ENCODE measurements at regions not wholly inside any gene's neighbourhood (a gene's known extent, or its start where the extent isn't known, plus 50 kb on each side); places are given as distances from the start of the nearest gene placed in this dataset.
A peak's percentile ranks its signal among the peaks of the same experiment; 100 is the strongest.

DNA sequence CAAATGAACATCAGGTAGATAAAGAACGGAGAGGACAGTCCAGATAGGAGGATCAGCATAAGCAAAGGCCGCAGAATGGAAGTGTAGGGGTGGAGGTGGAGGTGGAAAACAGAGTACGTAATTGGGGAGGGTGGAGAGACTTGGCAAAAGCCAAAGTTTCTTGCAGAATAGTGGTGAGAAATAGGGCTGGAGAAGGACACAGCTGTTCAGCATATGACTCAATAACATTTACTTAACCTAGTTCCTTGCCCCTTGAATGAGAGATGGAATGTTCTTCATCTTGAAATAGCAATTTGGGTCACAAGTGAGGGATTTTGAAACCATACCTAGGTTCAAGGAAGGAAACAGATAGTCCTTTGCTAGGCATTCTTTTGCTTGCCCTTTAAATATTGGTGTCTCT is 235.9 kb upstream of the ARHGAP20 start:
- ATAC-seq (replicated peaks), result no peak
- H3K27ac Mint-ChIP-seq, result no peak overlapping the region
- peaks cover 4% of the 10 kb centered on the region for H3K9me3 Mint-ChIP-seq
- H3K27me3 Mint-ChIP-seq, result peaks cover 5% of the 10 kb centered on the region
- no peaks in the 10 kb centered on the region for H3K36me3 Mint-ChIP-seq (ENCODE audit: low read depth)
- no peak overlapping the region for H3K4me3 Mint-ChIP-seq
- H3K4me1 Mint-ChIP-seq, result no peaks in the 10 kb centered on the region

DNA sequence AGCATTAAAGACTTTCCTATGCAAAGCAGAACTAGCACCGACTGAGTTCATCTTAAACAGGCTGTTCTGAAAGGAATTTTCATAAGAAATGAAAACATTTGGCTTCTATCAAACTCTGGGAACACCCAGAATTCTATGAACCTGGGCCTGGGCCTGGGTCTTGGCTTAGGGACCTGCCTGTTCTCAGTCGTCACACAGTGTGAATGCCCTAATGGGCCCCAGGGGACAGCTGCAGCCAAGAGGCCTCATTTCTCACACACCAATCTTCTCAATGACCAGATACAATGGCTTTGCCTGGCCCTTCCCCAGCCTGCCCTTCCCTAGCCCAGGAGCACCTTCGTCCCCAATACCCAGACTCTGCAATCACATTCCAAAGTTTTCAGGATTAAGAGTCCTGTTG is 234.9 kb upstream of the ARHGAP20 start:
- no peak overlapping the region for H3K4me3 Mint-ChIP-seq
- peaks cover 10% of the 10 kb centered on the region for H3K27me3 Mint-ChIP-seq
- H3K4me1 Mint-ChIP-seq, result no peaks in the 10 kb centered on the region
- no peak for ATAC-seq (replicated peaks)
- H3K27ac Mint-ChIP-seq, result no peak overlapping the region
- peaks cover 4% of the 10 kb centered on the region for H3K9me3 Mint-ChIP-seq
- H3K36me3 Mint-ChIP-seq (ENCODE audit: low read depth), result no peaks in the 10 kb centered on the region

DNA sequence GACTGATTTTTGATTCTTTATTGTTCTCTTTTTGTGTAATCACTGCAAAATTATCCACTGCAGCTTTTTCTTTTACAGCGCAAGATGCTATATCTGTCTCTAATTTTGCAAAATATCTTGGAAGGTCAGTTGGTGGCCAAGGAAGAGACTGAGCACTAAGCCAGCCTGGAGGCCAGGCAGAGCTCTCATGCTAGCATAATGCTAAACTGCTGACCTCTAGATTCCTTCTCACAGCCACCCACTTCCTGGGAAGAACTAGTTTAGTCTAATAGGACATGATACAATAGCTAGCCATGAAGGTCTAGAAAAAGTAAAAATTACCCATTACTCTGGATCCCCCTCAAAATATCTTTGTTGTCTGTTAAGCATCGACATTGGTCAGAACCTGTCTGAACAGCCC is 227.2 kb upstream of the ARHGAP20 start:
- H3K9me3 Mint-ChIP-seq, result no peaks in the 10 kb centered on the region
- no peaks in the 10 kb centered on the region for H3K4me1 Mint-ChIP-seq
- H3K36me3 Mint-ChIP-seq (ENCODE audit: low read depth), result no peaks in the 10 kb centered on the region
- H3K4me3 Mint-ChIP-seq, result no peak overlapping the region
- H3K27ac Mint-ChIP-seq, result no peak overlapping the region
- H3K27me3 Mint-ChIP-seq, result peaks cover 11% of the 10 kb centered on the region
- ATAC-seq (replicated peaks), result no peak

DNA sequence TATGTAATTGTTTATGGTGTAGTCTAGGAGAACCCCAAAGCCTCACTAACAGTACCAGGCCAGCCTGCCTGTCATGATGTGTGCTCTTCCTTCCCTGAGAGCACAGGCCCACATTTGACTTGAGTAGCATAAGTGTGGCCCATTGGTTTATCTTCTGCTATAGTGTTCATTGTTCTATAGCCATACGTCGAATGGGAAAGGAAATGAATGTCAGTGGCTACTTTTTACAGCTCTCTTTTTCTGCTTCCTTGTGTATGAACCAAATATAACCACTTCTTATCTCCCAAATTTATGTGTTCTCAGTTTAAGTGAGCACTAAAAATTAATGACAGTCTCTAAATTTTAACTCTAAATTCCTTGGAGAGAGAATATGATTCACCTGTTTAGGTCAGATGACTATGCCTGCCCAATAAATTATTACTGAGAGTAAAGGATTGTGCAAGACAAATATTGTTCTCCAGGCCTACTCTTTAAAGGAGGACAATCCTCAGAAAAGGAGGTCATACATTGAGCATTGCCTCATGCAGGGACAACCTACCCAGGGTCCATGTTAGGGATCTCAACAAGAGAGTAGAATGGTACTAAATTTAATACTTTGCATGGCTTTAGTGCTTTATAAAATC is 222.9 kb upstream of the ARHGAP20 start:
- Mint-ChIP-seq H3K9me3 (no peaks in the 10 kb centered on the region), H3K4me3 (no peak overlapping the region), H3K4me1 (no peaks in the 10 kb centered on the region), H3K27ac (no peak overlapping the region), H3K27me3 (peaks cover 6% of the 10 kb centered on the region), H3K36me3 (ENCODE audit: low read depth) (no peaks in the 10 kb centered on the region)
- ATAC-seq (replicated peaks), result no peak

DNA sequence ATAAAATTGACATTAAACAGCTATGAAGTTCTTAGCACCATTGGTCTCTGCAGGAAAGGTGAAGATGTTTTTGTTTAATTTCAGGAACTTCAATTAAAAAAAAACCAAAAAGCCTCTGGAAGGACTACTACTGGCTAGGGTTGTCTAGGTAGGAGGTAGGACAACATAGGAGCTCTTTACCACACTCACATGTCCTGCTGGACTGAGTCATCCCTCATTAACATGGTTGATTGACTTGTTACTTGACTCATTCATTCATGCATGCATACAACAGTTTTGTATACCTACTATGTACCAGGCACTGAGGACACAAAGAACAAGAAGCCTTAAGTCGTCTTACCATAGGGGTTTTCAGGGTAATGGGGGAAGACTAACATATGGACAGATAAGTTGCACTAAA is 216.9 kb upstream of the ARHGAP20 start:
- Mint-ChIP-seq H3K4me3 (no peak overlapping the region), H3K4me1 (no peaks in the 10 kb centered on the region), H3K36me3 (ENCODE audit: low read depth) (no peaks in the 10 kb centered on the region), H3K27ac (no peak overlapping the region), H3K27me3 (no peaks in the 10 kb centered on the region), H3K9me3 (no peaks in the 10 kb centered on the region)
- ATAC-seq (replicated peaks), result no peak

DNA sequence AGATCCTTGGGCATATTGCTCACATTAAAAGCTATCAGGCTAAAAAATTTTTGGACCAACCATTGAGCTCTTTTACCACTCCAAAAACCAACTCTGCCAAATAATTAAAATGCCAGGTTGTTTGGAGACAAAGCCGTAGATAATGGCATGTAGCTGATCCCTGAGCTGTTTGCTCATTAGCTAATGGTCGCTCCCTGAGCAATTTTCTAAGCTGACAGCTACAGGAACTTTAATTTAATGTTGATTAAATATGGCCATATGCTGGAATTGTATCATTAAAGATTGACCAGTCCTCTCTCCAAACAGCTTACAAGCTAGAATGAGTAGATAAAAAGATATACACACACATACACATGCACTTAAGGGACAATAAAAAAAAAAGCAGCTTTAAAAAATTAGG is 216.2 kb upstream of the ARHGAP20 start:
- no peak for ATAC-seq (replicated peaks)
- no peaks in the 10 kb centered on the region for H3K4me1 Mint-ChIP-seq
- H3K27me3 Mint-ChIP-seq, result no peaks in the 10 kb centered on the region
- H3K9me3 Mint-ChIP-seq, result no peaks in the 10 kb centered on the region
- H3K4me3 Mint-ChIP-seq, result no peak overlapping the region
- H3K36me3 Mint-ChIP-seq (ENCODE audit: low read depth), result no peaks in the 10 kb centered on the region
- no peak overlapping the region for H3K27ac Mint-ChIP-seq

DNA sequence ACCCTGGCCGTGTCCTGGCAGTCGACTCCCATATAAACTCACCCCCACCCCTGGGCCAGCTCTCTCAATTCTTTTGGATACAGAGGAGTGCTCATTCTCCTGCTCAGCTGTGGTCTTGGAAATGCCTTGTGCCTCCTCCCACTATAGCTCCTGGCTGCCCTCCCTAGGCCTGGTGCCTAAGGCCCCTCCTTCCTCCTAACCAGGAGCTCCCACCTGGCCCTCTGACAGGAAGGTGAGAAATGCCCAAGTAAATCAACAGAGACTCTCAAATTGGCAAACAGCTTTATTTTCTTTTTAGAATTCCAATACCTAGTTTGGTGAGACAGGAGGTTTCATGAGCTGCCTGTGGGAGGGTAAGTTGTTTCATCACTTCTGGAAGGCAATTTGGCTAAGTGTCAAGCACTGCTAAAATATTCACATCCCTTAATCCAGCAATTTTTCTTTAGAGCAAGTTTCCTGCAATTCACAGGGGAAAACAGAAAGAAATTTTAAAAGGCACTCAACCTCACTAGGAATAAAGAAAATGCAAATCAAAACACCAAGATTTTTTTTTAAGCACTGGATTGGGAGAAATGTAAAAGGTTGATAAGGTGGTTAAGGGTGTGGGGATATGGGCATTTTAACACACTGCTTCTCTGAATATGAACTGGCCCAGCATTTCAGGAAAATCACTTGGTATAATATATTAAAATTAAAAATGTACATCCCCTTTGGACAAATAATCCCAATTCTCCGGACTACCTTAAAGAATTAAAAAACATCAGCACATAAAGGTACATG is 209.7 kb upstream of the ARHGAP20 start:
- Mint-ChIP-seq H3K9me3 (no peaks in the 10 kb centered on the region), H3K4me3 (no peak overlapping the region), H3K27ac (no peak overlapping the region), H3K4me1 (no peaks in the 10 kb centered on the region), H3K36me3 (ENCODE audit: low read depth) (no peaks in the 10 kb centered on the region), H3K27me3 (no peaks in the 10 kb centered on the region)
- no peak for ATAC-seq (replicated peaks)

DNA sequence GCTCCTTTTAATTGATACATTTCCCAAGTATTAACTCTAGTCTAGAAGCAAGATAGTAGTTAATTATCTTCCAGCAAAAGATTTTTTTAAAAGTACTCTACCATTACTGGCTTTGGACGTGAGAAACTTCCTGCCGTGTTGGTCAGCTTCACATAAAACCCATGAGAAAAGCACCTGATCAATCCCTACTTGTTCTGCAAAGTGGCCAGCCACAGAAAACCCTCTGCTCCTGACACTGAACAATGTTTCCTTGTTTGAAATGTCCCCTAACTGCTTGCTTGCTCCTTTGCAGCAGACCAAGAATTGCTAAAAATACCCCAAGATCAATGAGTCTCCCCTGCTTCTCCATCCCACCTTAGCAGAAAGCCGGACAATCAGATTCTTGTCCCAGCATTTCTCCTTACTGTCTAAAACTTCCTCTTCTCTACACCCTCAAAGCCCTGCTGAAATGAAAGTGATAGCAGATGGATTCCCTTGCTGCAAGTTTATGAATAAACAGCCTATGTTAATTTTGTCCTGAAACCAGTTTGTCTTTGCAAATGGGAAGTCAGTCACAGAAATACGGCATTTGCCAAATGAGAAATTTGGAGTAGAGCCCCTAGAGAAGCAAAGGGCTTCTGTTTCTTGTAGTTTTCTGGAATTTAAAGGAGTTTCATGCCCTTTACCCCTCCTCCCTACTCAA is 207.1 kb upstream of the ARHGAP20 start:
- Mint-ChIP-seq H3K27ac (no peak overlapping the region), H3K4me3 (no peak overlapping the region), H3K9me3 (peaks cover 3% of the 10 kb centered on the region), H3K27me3 (no peaks in the 10 kb centered on the region), H3K4me1 (no peaks in the 10 kb centered on the region), H3K36me3 (ENCODE audit: low read depth) (no peaks in the 10 kb centered on the region)
- ATAC-seq (replicated peaks), result no peak

DNA sequence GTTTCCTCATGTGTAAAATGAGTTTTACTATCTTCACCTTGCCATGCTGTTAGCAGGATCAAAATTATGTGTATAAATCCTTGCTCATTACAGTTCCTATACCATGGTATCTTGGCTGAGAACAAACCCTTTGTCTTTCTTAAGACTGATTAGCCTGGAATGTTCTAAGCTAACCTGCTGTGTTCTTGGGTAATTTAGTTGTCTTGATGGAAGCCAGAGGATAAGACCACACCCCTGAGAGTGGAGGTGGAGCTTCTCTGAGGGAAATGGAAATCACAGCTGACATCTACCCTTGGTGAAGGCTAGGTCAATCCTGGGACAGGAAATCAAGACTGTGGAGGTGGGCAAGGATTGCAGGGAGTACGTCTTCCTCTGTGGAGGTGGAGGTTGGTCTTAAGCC is 206.1 kb upstream of the ARHGAP20 start:
- ATAC-seq (replicated peaks), result no peak
- H3K27ac Mint-ChIP-seq, result no peak overlapping the region
- peaks cover 6% of the 10 kb centered on the region for H3K9me3 Mint-ChIP-seq
- H3K4me3 Mint-ChIP-seq, result no peak overlapping the region
- H3K4me1 Mint-ChIP-seq, result no peaks in the 10 kb centered on the region
- no peaks in the 10 kb centered on the region for H3K27me3 Mint-ChIP-seq
- no peaks in the 10 kb centered on the region for H3K36me3 Mint-ChIP-seq (ENCODE audit: low read depth)

DNA sequence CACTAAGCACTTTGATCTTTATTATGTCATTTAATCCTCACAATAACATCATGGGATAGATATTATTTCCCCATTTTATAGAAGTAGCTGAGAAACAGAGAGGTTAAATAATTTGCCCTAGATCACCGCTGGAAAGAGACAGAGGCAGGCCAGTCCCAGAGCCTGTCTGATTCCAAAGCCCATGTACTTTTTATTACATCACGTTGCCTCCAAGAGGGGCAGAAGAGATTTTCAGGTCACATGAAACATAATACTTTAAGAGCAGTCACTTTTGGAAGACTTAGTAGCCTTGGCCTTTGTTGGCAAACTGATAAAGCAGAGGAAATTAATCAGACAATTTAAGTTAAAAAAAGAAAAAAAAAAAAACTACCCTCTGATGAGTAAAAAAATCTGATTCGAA is 200.2 kb upstream of the ARHGAP20 start:
- H3K9me3 Mint-ChIP-seq, result peaks cover 11% of the 10 kb centered on the region
- peaks cover 9% of the 10 kb centered on the region for H3K4me1 Mint-ChIP-seq
- no peaks in the 10 kb centered on the region for H3K36me3 Mint-ChIP-seq (ENCODE audit: low read depth)

DNA sequence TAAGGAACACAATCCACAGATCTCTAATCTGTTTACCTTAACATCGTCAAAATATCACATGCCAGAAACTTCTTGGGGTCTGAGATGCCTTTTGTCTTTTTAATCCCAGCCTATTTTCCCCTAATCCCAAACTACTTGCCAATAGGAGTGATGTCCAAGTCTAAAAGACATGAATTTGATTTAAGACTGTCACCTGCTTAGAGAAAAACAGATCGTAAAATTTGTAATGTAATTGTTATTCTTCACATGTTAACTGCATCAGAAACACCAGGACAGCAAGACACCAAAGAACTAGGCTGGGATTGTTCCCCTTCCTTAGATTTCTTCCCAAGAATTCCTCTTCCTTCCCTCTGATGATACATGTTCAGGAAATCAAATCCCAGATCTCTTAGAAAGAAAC is 198.1 kb upstream of the ARHGAP20 start:
- no peak overlapping the region for H3K4me3 Mint-ChIP-seq

More for the DNA sequence above, 200.2 kb upstream of the ARHGAP20 start:
- no peak overlapping the region for H3K4me3 Mint-ChIP-seq
- ATAC-seq (replicated peaks), result no peak
- H3K27me3 Mint-ChIP-seq, result peaks cover 4% of the 10 kb centered on the region
- no peak overlapping the region for H3K27ac Mint-ChIP-seq

DNA sequence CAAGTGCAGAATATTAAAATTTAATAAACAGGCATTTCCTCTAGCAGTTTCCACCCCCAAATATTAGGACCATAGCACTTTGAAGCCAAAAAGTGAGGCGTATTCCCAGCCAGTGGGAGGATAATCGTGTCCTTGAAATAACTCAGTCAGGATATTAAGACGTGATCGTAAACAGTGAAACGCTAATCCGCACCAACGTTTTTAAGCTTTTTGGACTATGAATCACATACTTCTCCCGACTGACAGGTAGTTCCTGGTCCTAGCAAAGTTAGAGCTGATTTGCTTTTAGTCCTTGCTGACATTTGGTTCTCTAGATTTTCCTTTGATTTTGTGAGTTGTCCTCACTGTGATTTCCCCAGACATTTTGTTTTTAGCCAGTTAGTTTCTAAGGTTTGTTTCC is 197.1 kb upstream of the ARHGAP20 start:
- Mint-ChIP-seq H3K9me3 (peaks cover 9% of the 10 kb centered on the region), H3K4me1 (peaks cover 13% of the 10 kb centered on the region), H3K27ac (no peak overlapping the region), H3K27me3 (peaks cover 4% of the 10 kb centered on the region), H3K36me3 (ENCODE audit: low read depth) (no peaks in the 10 kb centered on the region), H3K4me3 (no peak overlapping the region)
- no peak for ATAC-seq (replicated peaks)

More for the DNA sequence above, 198.1 kb upstream of the ARHGAP20 start:
- ATAC-seq (replicated peaks), result no peak
- Mint-ChIP-seq H3K9me3 (peaks cover 12% of the 10 kb centered on the region), H3K27ac (no peak overlapping the region), H3K4me1 (peaks cover 13% of the 10 kb centered on the region), H3K36me3 (ENCODE audit: low read depth) (no peaks in the 10 kb centered on the region), H3K27me3 (peaks cover 4% of the 10 kb centered on the region)

DNA sequence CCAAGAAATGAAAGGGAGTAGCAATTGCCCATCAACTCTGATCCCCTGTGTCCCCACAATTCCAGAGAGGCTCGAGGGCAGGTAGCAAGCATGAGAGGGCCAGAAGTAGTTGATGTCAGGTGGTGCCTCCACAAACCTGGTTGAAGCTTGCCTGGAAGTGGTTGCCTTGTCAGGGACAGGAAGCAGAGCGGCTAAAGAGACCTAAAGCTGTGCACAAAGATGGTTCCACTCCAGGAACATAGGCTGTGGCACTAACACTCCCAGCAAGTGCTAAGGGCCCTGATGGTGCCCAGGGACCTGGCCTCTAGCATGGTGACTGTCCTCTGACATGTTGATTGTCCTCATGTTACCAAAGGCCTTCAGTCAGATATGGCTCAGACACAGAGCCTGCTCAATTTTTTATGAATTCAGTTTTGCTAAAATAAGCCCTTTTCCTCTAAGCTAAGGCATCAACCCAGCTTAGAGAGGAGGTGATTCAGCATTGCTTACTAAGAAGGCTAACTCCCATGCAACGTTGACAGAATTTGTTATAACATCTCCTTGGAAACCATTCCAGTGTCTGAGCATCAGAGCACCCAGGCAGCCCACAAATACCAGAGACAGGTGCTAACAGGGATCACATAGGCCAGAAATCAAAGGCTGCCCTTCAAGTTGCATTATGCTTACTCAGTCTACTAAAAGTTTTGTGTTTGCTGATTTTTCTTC is 196.3 kb upstream of the ARHGAP20 start:
- H3K9me3 Mint-ChIP-seq, result peaks cover 6% of the 10 kb centered on the region
- H3K27ac Mint-ChIP-seq, result peak overlapping the region; percentile 6
- H3K36me3 Mint-ChIP-seq (ENCODE audit: low read depth), result no peaks in the 10 kb centered on the region
- peaks cover 13% of the 10 kb centered on the region for H3K4me1 Mint-ChIP-seq
- H3K4me3 Mint-ChIP-seq, result peak overlapping the region; percentile 24
- ATAC-seq (replicated peaks), result peak; percentile 3
- H3K27me3 Mint-ChIP-seq, result peaks cover 4% of the 10 kb centered on the region

DNA sequence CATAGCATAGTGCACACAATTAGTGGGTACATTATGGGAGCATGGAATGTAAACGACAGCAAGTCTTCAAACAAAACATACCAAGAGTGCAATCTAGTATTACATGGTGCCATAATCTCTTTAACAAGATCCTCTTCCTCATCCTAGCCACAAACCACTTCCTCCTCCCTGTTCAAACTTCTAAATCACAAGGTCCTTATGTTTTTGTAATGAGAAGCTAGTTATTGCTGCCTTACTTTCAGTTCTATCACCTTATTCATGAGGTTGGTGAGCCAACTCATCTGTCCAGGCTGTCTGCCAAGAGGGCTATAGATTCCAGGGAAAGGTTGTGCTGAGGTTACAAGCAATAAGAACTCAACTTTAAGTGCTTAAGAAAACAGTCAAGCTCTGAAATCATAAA is 195.4 kb upstream of the ARHGAP20 start:
- peak overlapping the region; percentile 6 for H3K27ac Mint-ChIP-seq

More for the DNA sequence above, 195.4 kb upstream of the ARHGAP20 start:
- Mint-ChIP-seq H3K27me3 (peaks cover 4% of the 10 kb centered on the region), H3K9me3 (peaks cover 6% of the 10 kb centered on the region), H3K4me3 (peak overlapping the region; percentile 24), H3K36me3 (ENCODE audit: low read depth) (no peaks in the 10 kb centered on the region), H3K4me1 (peaks cover 13% of the 10 kb centered on the region)
- peak; percentile 64 for ATAC-seq (replicated peaks)
